ENCODE measurements at regions not wholly inside any gene's neighbourhood (a gene's known extent, or its start where the extent isn't known, plus 50 kb on each side); places are given as distances from the start of the nearest gene placed in this dataset.

DNA sequence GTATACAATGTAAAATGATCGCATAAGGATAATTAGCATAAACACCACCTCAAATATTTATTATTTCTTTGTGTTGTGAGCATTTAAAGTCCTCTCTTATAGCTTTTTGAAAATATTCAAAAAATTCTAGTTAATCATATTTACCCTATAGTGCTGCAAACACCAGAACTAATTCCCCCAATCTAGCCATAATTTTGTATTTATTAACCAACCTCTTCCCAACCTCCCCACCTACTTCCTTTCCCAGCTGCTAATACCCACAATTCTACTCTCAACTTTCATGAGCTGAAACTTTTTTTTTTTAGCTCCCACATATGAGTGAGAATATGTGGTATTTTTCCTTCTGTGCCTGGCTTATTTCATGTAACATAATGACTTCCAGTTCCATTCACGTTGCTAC, 317.8 kb upstream of the ATP10B start:
- Histone ChIP-seq H3K36me3 (no peaks in the 10 kb centered on the region), H3K27ac (no peak overlapping the region), H3K4me1 (no peaks in the 10 kb centered on the region), H3K9me3 (no peaks in the 10 kb centered on the region), H3K27me3 (no peaks in the 10 kb centered on the region), H3K4me3 (no peak overlapping the region)
- no peak for TF ChIP-seq POLR2A (IDR thresholded peaks at IDR 0.05)
- TF ChIP-seq, protein P1, sequence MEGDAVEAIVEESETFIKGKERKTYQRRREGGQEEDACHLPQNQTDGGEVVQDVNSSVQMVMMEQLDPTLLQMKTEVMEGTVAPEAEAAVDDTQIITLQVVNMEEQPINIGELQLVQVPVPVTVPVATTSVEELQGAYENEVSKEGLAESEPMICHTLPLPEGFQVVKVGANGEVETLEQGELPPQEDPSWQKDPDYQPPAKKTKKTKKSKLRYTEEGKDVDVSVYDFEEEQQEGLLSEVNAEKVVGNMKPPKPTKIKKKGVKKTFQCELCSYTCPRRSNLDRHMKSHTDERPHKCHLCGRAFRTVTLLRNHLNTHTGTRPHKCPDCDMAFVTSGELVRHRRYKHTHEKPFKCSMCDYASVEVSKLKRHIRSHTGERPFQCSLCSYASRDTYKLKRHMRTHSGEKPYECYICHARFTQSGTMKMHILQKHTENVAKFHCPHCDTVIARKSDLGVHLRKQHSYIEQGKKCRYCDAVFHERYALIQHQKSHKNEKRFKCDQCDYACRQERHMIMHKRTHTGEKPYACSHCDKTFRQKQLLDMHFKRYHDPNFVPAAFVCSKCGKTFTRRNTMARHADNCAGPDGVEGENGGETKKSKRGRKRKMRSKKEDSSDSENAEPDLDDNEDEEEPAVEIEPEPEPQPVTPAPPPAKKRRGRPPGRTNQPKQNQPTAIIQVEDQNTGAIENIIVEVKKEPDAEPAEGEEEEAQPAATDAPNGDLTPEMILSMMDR (IDR thresholded peaks at IDR 0.05): no peak
- DNase-seq: no peak

DNA sequence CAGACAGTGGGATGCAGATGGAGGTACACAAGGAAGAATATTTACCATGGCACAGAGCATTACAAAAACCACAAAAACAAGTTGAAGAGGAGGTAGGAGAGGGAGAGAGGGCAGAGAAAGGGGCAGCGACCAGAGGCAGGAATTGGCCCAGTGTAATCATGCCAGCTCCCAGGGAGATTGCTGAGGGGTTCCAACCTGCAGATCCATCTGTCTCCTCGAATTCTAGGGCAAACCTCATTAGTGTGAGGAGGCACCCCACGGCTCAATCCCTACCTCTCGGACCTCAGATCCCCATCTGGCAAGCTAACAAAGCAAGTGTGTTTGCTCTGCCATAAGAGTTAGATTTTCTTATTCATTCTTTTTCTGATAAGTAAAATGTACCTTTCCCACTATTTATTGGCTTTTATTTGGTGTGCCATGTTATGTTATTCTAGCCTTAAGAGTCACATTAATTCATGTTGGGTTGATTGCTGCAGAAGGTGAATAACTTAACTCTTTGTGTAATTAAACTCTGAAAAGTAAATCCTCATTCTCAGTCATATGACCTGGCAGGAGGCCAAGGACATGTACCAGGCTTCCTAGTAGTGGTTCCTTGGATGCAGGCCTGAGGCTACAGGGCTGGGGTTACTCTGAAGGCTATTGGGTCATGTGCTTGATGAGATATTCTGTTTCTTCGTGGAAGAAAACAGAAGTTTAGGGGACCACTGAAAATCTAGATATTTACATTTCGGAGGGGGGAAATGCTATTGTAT, 315.2 kb upstream of the ATP10B start:
- TF ChIP-seq, protein P1 (IDR thresholded peaks at IDR 0.05): no peak
- no peak for TF ChIP-seq POLR2A (IDR thresholded peaks at IDR 0.05)
- Histone ChIP-seq H3K27me3 (no peaks in the 10 kb centered on the region), H3K4me3 (no peak overlapping the region), H3K36me3 (no peaks in the 10 kb centered on the region), H3K4me1 (no peaks in the 10 kb centered on the region), H3K27ac (no peak overlapping the region), H3K9me3 (no peaks in the 10 kb centered on the region)
- no peak for DNase-seq

DNA sequence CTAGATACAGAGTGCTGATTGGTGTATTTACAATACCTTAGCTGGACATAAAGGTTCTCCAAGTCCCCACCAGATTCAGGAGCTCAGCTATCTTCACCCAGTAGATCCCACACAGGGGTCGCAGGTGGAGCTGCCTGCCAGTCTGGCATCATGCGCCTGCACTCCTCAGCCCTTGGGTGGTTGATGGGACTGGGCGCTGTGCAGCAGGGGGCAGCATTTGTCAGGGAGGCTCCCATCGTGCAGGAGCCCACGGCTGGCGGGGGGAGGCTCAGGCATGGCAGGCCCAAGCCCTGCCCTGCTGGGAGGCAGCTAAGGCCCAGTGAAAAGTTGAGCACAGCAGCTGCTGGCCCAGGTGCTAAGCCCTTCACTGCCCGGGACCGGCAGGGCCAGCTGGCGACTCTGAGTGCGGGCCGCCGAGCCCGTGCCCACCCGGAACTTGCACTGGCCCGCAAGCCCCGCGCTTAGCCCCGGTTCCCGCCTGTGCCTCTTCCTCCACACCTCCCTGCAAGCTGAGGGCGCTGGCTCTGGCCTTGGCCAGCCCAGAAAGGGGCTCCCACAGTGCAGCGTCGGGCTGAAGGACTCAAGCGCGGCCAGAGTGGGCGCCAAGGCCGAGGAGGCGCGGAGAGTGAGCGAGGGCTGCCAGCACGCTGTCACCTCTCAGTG, 314.1 kb upstream of the ATP10B start:
- no peak for DNase-seq
- TF ChIP-seq, protein P1 (IDR thresholded peaks at IDR 0.05): no peak
- TF ChIP-seq POLR2A (IDR thresholded peaks at IDR 0.05): no peak
- H3K36me3 ChIP-seq: no peaks in the 10 kb centered on the region
- no peak overlapping the region for H3K27ac ChIP-seq
- no peak overlapping the region for H3K4me3 ChIP-seq
- no peaks in the 10 kb centered on the region for H3K9me3 ChIP-seq
- H3K27me3 ChIP-seq: no peaks in the 10 kb centered on the region
- H3K4me1 ChIP-seq: no peaks in the 10 kb centered on the region

DNA sequence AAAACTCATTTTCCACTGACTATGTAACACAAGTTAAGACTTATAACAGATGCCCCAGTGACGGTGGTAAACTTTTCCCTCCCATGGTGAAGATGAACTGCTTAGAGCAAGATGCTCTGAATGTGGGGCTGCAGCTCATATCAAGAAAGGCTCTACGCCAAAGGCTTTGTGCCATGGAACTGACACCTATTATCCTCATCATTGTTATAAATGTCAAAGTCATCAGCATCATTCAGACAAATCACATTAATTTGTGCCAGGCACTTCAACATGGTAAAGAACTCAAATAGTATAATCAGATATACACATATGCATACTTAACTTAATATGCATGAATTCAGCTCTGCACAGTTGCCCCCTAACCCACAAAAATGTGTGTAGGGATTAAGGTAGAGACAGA, 305.9 kb upstream of the ATP10B start:
- Histone ChIP-seq H3K4me3 (no peak overlapping the region), H3K27ac (no peak overlapping the region)
- no peak for DNase-seq

DNA sequence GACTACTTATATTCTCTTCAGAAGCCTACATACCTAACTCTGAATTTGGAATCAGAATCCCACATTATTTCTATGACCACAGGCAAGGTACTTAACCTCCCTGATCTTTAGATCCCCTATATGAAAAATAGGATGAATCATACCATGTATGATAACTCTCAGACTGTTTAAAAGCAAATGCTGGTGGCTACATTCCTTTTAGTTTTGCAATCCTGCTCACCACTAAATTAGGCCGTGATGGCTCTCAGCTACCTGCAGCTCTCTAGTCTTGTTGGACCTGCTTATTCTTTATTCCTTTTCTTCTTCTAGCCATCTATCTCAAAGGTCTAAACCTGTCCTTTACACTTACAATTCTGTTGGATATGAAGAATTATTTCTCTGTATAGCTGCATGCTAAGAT, 303.4 kb upstream of the ATP10B start:
- DNase-seq: no peak
- no peaks in the 10 kb centered on the region for H3K9me3 ChIP-seq
- TF ChIP-seq, protein P1 (IDR thresholded peaks at IDR 0.05): no peak
- no peak for TF ChIP-seq POLR2A (IDR thresholded peaks at IDR 0.05)

More for the DNA sequence above, 305.9 kb upstream of the ATP10B start:
- H3K9me3 ChIP-seq: no peaks in the 10 kb centered on the region
- no peaks in the 10 kb centered on the region for H3K27me3 ChIP-seq
- no peaks in the 10 kb centered on the region for H3K36me3 ChIP-seq
- no peaks in the 10 kb centered on the region for H3K4me1 ChIP-seq
- TF ChIP-seq, protein P1 (IDR thresholded peaks at IDR 0.05): no peak
- no peak for TF ChIP-seq POLR2A (IDR thresholded peaks at IDR 0.05)

More for the DNA sequence above, 303.4 kb upstream of the ATP10B start:
- H3K4me1 ChIP-seq: no peaks in the 10 kb centered on the region
- no peaks in the 10 kb centered on the region for H3K27me3 ChIP-seq
- no peak overlapping the region for H3K4me3 ChIP-seq
- H3K36me3 ChIP-seq: no peaks in the 10 kb centered on the region
- H3K27ac ChIP-seq: no peak overlapping the region
